ENCODE measurements at regions not wholly inside any gene's neighbourhood (a gene's known extent, or its start where the extent isn't known, plus 50 kb on each side); places are given as distances from the start of the nearest gene placed in this dataset.

GRCh38 chr18:25686960-25687500 lies 335.1 kb upstream of the ZNF521 start:
- ChIA-PET CTCF (no interaction called here), POLR2A (no interaction called here)
- no peaks in the 10 kb centered on the region for H3K9me3 ChIP-seq (ENCODE audit: control insufficient read depth in 2 of 3, low read length in 3 of 3)
- H3K27ac Mint-ChIP-seq, result no peak overlapping the region
- no peaks in the 10 kb centered on the region for H3K4me1 ChIP-seq (ENCODE audit: control insufficient read depth in 2 of 2, insufficient read depth in 2 of 2, low read length in 2 of 2)
- H3K36me3 Mint-ChIP-seq, result no peaks in the 10 kb centered on the region
- DNase-seq, result no peak
- no peak for ATAC-seq
- no peak overlapping the region for H3K27ac ChIP-seq (ENCODE audit: low read depth, low read length)
- H3K4me1 Mint-ChIP-seq, result no peaks in the 10 kb centered on the region
- peaks cover 0 to 6% (median 0%) of the 10 kb centered on the region in 5 donors for H3K27me3 Mint-ChIP-seq
- H3K9me3 Mint-ChIP-seq, result peaks cover 0 to 9% (median 0%) of the 10 kb centered on the region in 11 donors
- H3K4me3 Mint-ChIP-seq, result no peak overlapping the region
- intact Hi-C loops (cut with micrococcal nuclease), result no loop called here
- H3K27me3 ChIP-seq (ENCODE audit: control insufficient read depth in 2 of 2, insufficient read depth in 2 of 2, low read length in 2 of 2), result no peaks in the 10 kb centered on the region
- H3K36me3 ChIP-seq (ENCODE audit: control insufficient read depth in 2 of 3, insufficient read depth in 3 of 3, low read length in 3 of 3), result no peaks in the 10 kb centered on the region
- no peak overlapping the region for H3K4me3 ChIP-seq (ENCODE audit: low read length)

- H3K27me3 ChIP-seq (ENCODE audit: control insufficient read depth in 2 of 2, insufficient read depth in 2 of 2, low read length in 2 of 2), result no peaks in the 10 kb centered on the region
- ChIA-PET CTCF (no interaction called here), POLR2A (no interaction called here)
- DNase-seq (no peak), ATAC-seq (no peak)
- intact Hi-C loops (cut with micrococcal nuclease), result no loop called here
- H3K4me3 ChIP-seq (ENCODE audit: low read length), result no peak overlapping the region
- no peaks in the 10 kb centered on the region for H3K9me3 ChIP-seq (ENCODE audit: control insufficient read depth in 2 of 3, low read length in 3 of 3)
- H3K36me3 ChIP-seq (ENCODE audit: control insufficient read depth in 2 of 3, insufficient read depth in 3 of 3, low read length in 3 of 3), result no peaks in the 10 kb centered on the region
- Mint-ChIP-seq H3K9me3 (peaks cover 0 to 10% (median 0%) of the 10 kb centered on the region in 11 donors), H3K4me1 (no peaks in the 10 kb centered on the region), H3K36me3 (no peaks in the 10 kb centered on the region), H3K27me3 (peaks cover 0 to 6% (median 0%) of the 10 kb centered on the region in 5 donors), H3K4me3 (no peak overlapping the region), H3K27ac (no peak overlapping the region)
- no peak overlapping the region for H3K27ac ChIP-seq (ENCODE audit: low read depth, low read length)
- H3K4me1 ChIP-seq (ENCODE audit: control insufficient read depth in 2 of 2, insufficient read depth in 2 of 2, low read length in 2 of 2), result no peaks in the 10 kb centered on the region
These were observed 333.1 kb upstream of the ZNF521 start for GRCh38 chr18:25685088-25685487.

GRCh38 chr18:25679491-25679890 lies 327.5 kb upstream of the ZNF521 start:
- Mint-ChIP-seq H3K9me3 (peaks cover 0 to 3% (median 0%) of the 10 kb centered on the region in 11 donors), H3K36me3 (no peaks in the 10 kb centered on the region), H3K4me1 (no peaks in the 10 kb centered on the region), H3K27me3 (peaks cover 0 to 16% (median 2%) of the 10 kb centered on the region in 5 donors), H3K4me3 (no peak overlapping the region), H3K27ac (no peak overlapping the region)
- ChIA-PET POLR2A (no interaction called here), CTCF (no interaction called here)
- Histone ChIP-seq H3K4me3 (ENCODE audit: low read length) (no peak overlapping the region), H3K9me3 (ENCODE audit: control insufficient read depth in 2 of 3, low read length in 3 of 3) (no peaks in the 10 kb centered on the region), H3K36me3 (ENCODE audit: control insufficient read depth in 2 of 3, insufficient read depth in 3 of 3, low read length in 3 of 3) (no peaks in the 10 kb centered on the region), H3K27ac (ENCODE audit: low read depth, low read length) (no peak overlapping the region), H3K27me3 (ENCODE audit: control insufficient read depth in 2 of 2, insufficient read depth in 2 of 2, low read length in 2 of 2) (no peaks in the 10 kb centered on the region), H3K4me1 (ENCODE audit: control insufficient read depth in 2 of 2, insufficient read depth in 2 of 2, low read length in 2 of 2) (no peaks in the 10 kb centered on the region)
- DNase-seq (no peak), ATAC-seq (no peak)
- intact Hi-C loops (cut with micrococcal nuclease), result no loop called here

GRCh38 chr18:25678221-25678620 lies 326.3 kb upstream of the ZNF521 start:
- no peak overlapping the region for H3K27ac ChIP-seq (ENCODE audit: low read depth, low read length)
- DNase-seq (no peak), ATAC-seq (no peak)
- H3K4me3 Mint-ChIP-seq, result no peak overlapping the region
- ChIA-PET POLR2A (no interaction called here), CTCF (no interaction called here)
- H3K36me3 Mint-ChIP-seq, result no peaks in the 10 kb centered on the region
- H3K9me3 Mint-ChIP-seq, result peaks cover 0 to 7% (median 0%) of the 10 kb centered on the region in 11 donors
- intact Hi-C loops (cut with micrococcal nuclease), result no loop called here
- H3K27ac Mint-ChIP-seq, result no peak overlapping the region
- no peaks in the 10 kb centered on the region for H3K27me3 ChIP-seq (ENCODE audit: control insufficient read depth in 2 of 2, insufficient read depth in 2 of 2, low read length in 2 of 2)
- H3K4me1 Mint-ChIP-seq, result no peaks in the 10 kb centered on the region
- H3K27me3 Mint-ChIP-seq, result peaks cover 0 to 10% (median 2%) of the 10 kb centered on the region in 5 donors
- H3K36me3 ChIP-seq (ENCODE audit: control insufficient read depth in 2 of 3, insufficient read depth in 3 of 3, low read length in 3 of 3), result no peaks in the 10 kb centered on the region
- H3K9me3 ChIP-seq (ENCODE audit: control insufficient read depth in 2 of 3, low read length in 3 of 3), result no peaks in the 10 kb centered on the region
- H3K4me1 ChIP-seq (ENCODE audit: control insufficient read depth in 2 of 2, insufficient read depth in 2 of 2, low read length in 2 of 2), result no peaks in the 10 kb centered on the region
- no peak overlapping the region for H3K4me3 ChIP-seq (ENCODE audit: low read length)

- Mint-ChIP-seq H3K9me3 (peaks cover 0 to 11% (median 0%) of the 10 kb centered on the region in 11 donors), H3K4me3 (no peak overlapping the region), H3K4me1 (no peaks in the 10 kb centered on the region), H3K27me3 (peaks cover 0 to 11% (median 4%) of the 10 kb centered on the region in 5 donors), H3K27ac (no peak overlapping the region), H3K36me3 (no peaks in the 10 kb centered on the region)
- CTCF ChIA-PET, result no interaction called here
- no peaks in the 10 kb centered on the region for H3K9me3 ChIP-seq (ENCODE audit: control insufficient read depth in 2 of 3, low read length in 3 of 3)
- no peak overlapping the region for H3K4me3 ChIP-seq (ENCODE audit: low read length)
- intact Hi-C loops (cut with micrococcal nuclease), result no loop called here
- no peaks in the 10 kb centered on the region for H3K4me1 ChIP-seq (ENCODE audit: control insufficient read depth in 2 of 2, insufficient read depth in 2 of 2, low read length in 2 of 2)
- POLR2A ChIA-PET, result no interaction called here
- H3K27ac ChIP-seq (ENCODE audit: low read depth, low read length), result no peak overlapping the region
- ATAC-seq (no peak), DNase-seq (no peak)
- H3K36me3 ChIP-seq (ENCODE audit: control insufficient read depth in 2 of 3, insufficient read depth in 3 of 3, low read length in 3 of 3), result no peaks in the 10 kb centered on the region
- H3K27me3 ChIP-seq (ENCODE audit: control insufficient read depth in 2 of 2, insufficient read depth in 2 of 2, low read length in 2 of 2), result no peaks in the 10 kb centered on the region
These were observed 323.3 kb upstream of the ZNF521 start for GRCh38 chr18:25675123-25675850.

GRCh38 chr18:25674183-25674582 lies 322.2 kb upstream of the ZNF521 start:
- Histone ChIP-seq H3K27me3 (ENCODE audit: control insufficient read depth in 2 of 2, insufficient read depth in 2 of 2, low read length in 2 of 2) (no peaks in the 10 kb centered on the region), H3K27ac (ENCODE audit: low read depth, low read length) (no peak overlapping the region), H3K36me3 (ENCODE audit: control insufficient read depth in 2 of 3, insufficient read depth in 3 of 3, low read length in 3 of 3) (no peaks in the 10 kb centered on the region), H3K4me1 (ENCODE audit: control insufficient read depth in 2 of 2, insufficient read depth in 2 of 2, low read length in 2 of 2) (no peaks in the 10 kb centered on the region), H3K4me3 (ENCODE audit: low read length) (no peak overlapping the region), H3K9me3 (ENCODE audit: control insufficient read depth in 2 of 3, low read length in 3 of 3) (no peaks in the 10 kb centered on the region)
- peaks cover 0 to 11% (median 4%) of the 10 kb centered on the region in 5 donors for H3K27me3 Mint-ChIP-seq
- CTCF ChIA-PET, result no interaction called here
- H3K36me3 Mint-ChIP-seq, result no peaks in the 10 kb centered on the region
- POLR2A ChIA-PET, result no interaction called here
- intact Hi-C loops (cut with micrococcal nuclease), result no loop called here
- H3K27ac Mint-ChIP-seq, result no peak overlapping the region
- ATAC-seq (no peak), DNase-seq (no peak)
- peaks cover 0 to 15% (median 0%) of the 10 kb centered on the region in 11 donors for H3K9me3 Mint-ChIP-seq
- H3K4me3 Mint-ChIP-seq, result no peak overlapping the region
- no peaks in the 10 kb centered on the region for H3K4me1 Mint-ChIP-seq

GRCh38 chr18:25672490-25672889 lies 320.5 kb upstream of the ZNF521 start:
- Histone ChIP-seq H3K27ac (ENCODE audit: low read depth, low read length) (no peak overlapping the region), H3K9me3 (ENCODE audit: control insufficient read depth in 2 of 3, low read length in 3 of 3) (no peaks in the 10 kb centered on the region), H3K4me1 (ENCODE audit: control insufficient read depth in 2 of 2, insufficient read depth in 2 of 2, low read length in 2 of 2) (no peaks in the 10 kb centered on the region), H3K36me3 (ENCODE audit: control insufficient read depth in 2 of 3, insufficient read depth in 3 of 3, low read length in 3 of 3) (no peaks in the 10 kb centered on the region), H3K4me3 (ENCODE audit: low read length) (no peak overlapping the region), H3K27me3 (ENCODE audit: control insufficient read depth in 2 of 2, insufficient read depth in 2 of 2, low read length in 2 of 2) (no peaks in the 10 kb centered on the region)
- ChIA-PET CTCF (no interaction called here), POLR2A (no interaction called here)
- intact Hi-C loops (cut with micrococcal nuclease), result no loop called here
- Mint-ChIP-seq H3K27ac (no peak overlapping the region), H3K9me3 (peaks cover 0 to 20% (median 3%) of the 10 kb centered on the region in 11 donors), H3K4me3 (no peak overlapping the region), H3K36me3 (no peaks in the 10 kb centered on the region), H3K4me1 (no peaks in the 10 kb centered on the region), H3K27me3 (peaks cover 0 to 22% (median 4%) of the 10 kb centered on the region in 5 donors)
- no peak for ATAC-seq
- DNase-seq, result no peak

Measured in naive thymus-derived CD4-positive, alpha-beta T cell (primary cell).